ENCODE measurements at regions not wholly inside any gene's neighbourhood (a gene's known extent, or its start where the extent isn't known, plus 50 kb on each side); places are given as distances from the start of the nearest gene placed in this dataset.

DNA sequence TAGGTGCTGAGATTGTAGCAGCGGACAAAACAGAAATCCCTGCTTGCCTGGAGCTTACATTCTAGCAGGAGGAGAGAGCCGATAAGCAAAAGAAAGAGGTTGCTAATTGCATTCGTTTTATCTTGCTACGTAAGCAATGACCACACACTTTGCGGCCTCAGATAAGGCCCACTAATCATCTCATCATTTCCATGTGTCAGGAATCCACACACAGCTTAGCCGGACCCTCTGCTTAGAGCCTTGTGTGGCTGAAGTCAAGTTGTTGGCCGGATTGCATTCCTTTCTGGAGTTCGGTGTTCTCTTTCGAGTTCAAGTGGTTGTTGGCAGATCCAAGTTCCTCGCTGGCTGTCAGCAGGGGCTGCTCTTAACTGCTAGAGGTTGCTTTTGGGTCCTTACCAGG lies 101.6 kb downstream of the CHST1 start:
- no peak for DNase-seq
- Histone ChIP-seq H3K9ac (no peak overlapping the region), H3F3A (replicated peaks; ENCODE audit: insufficient read depth) (no peaks in the 10 kb centered on the region), H3K4me1 (ENCODE audit: control insufficient read depth in 1 of 2, insufficient read depth in 2 of 2, low read depth in 1 of 2, low read length in 1 of 2) (peaks cover 0 to 11% of the 10 kb centered on the region in 2 experiments; a peak in 1 of 4 replicates), H3K9me3 (no peaks in the 10 kb centered on the region), H2AFZ (ENCODE audit: low read depth) (no peak overlapping the region), H3K9me2 (no peaks in the 10 kb centered on the region), H4K20me1 (ENCODE audit: insufficient read depth) (no peaks in the 10 kb centered on the region), H3K4me3 (ENCODE audit: low read depth in 2 of 2, low read length in 1 of 2) (no peak overlapping the region), H3K36me3 (replicated peaks in 1 of 2; ENCODE audit: control insufficient read depth in 1 of 2, insufficient read depth in 2 of 2, low read length in 1 of 2) (no peaks in the 10 kb centered on the region), H3K79me2 (ENCODE audit: insufficient read depth) (no peaks in the 10 kb centered on the region), H3K27me3 (ENCODE audit: insufficient read depth) (no peaks in the 10 kb centered on the region; the same call in 1 of the 2 replicates), H3K27ac (ENCODE audit: low read depth in 2 of 2, low read length in 1 of 2) (no peak overlapping the region), H3K4me2 (no peak overlapping the region)
- no peak for TF ChIP-seq SIN3A (IDR thresholded peaks at IDR 0.05; ENCODE audit: borderline replicate concordance, low read depth, low read length)
- TF ChIP-seq GABPA (IDR thresholded peaks at IDR 0.05; ENCODE audit: low read depth): no peak
- no peak for TF ChIP-seq NFIC (IDR thresholded peaks at IDR 0.05; ENCODE audit: borderline replicate concordance)
- no peak for TF ChIP-seq CHD2 (IDR thresholded peaks at IDR 0.05; ENCODE audit: low read length, partially characterized antibody)
- TF ChIP-seq, protein P1, sequence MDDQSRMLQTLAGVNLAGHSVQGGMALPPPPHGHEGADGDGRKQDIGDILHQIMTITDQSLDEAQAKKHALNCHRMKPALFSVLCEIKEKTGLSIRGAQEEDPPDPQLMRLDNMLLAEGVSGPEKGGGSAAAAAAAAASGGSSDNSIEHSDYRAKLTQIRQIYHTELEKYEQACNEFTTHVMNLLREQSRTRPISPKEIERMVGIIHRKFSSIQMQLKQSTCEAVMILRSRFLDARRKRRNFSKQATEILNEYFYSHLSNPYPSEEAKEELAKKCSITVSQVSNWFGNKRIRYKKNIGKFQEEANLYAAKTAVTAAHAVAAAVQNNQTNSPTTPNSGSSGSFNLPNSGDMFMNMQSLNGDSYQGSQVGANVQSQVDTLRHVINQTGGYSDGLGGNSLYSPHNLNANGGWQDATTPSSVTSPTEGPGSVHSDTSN (IDR thresholded peaks at IDR 0.05): no peak
- TF ChIP-seq RXRA (IDR thresholded peaks at IDR 0.05; ENCODE audit: borderline replicate concordance, low read depth): no peak
- no peak for TF ChIP-seq NRF1 (IDR thresholded peaks at IDR 0.05; ENCODE audit: low read depth, low read length)
- TF ChIP-seq RFX5 (IDR thresholded peaks at IDR 0.05; ENCODE audit: low read length): no peak
- TF ChIP-seq, protein P2, sequence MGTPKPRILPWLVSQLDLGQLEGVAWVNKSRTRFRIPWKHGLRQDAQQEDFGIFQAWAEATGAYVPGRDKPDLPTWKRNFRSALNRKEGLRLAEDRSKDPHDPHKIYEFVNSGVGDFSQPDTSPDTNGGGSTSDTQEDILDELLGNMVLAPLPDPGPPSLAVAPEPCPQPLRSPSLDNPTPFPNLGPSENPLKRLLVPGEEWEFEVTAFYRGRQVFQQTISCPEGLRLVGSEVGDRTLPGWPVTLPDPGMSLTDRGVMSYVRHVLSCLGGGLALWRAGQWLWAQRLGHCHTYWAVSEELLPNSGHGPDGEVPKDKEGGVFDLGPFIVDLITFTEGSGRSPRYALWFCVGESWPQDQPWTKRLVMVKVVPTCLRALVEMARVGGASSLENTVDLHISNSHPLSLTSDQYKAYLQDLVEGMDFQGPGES (IDR thresholded peaks at IDR 0.05; ENCODE audit: low read depth, low read length): no peak
- POLR2A ChIA-PET: no interaction called here
- 53% methylated on average over 10 of the region's 10 CpGs for WGBS (ENCODE audit: low lambda C conversion rate)
- CTCF ChIA-PET: interaction anchor here (0.6 to 0.7 kb wide), 2 partner anchors 202 to 208 kb away, joined by 3 read pairs; no protein-coding TSS in a partner anchor

DNA sequence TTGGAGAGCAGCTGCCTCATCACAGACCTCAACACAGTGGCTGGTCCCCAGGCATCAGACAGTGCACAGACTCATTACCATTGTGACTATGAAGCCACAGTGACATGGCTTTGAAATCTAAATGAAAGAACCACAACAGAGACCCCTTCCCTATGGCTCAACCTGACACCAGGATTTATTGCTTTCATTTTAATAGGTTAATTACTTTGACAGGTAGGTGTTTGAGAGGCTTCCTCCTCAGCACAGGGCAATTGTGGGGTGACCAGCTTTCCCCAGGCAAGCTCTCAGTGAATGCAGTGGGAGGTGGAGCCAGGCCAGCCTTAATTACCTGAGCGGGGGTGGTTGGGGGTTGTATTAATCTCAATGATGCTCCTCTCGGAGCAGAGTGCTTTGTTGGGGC lies 102.3 kb downstream of the CHST1 start:
- Histone ChIP-seq H3K79me2 (ENCODE audit: insufficient read depth) (no peaks in the 10 kb centered on the region), H3K27ac (ENCODE audit: low read depth in 2 of 2, low read length in 1 of 2) (no peak overlapping the region), H3K9ac (no peak overlapping the region), H3F3A (replicated peaks; ENCODE audit: insufficient read depth) (no peaks in the 10 kb centered on the region), H3K4me1 (ENCODE audit: control insufficient read depth in 1 of 2, insufficient read depth in 2 of 2, low read depth in 1 of 2, low read length in 1 of 2) (peaks cover 0 to 11% of the 10 kb centered on the region in 2 experiments; a peak in 1 of 4 replicates), H3K9me3 (no peaks in the 10 kb centered on the region), H3K36me3 (replicated peaks in 1 of 2; ENCODE audit: control insufficient read depth in 1 of 2, insufficient read depth in 2 of 2, low read length in 1 of 2) (no peaks in the 10 kb centered on the region), H3K4me3 (ENCODE audit: low read depth in 2 of 2, low read length in 1 of 2) (no peak overlapping the region), H3K27me3 (ENCODE audit: insufficient read depth) (no peaks in the 10 kb centered on the region; the same call in 1 of the 2 replicates), H4K20me1 (ENCODE audit: insufficient read depth) (no peaks in the 10 kb centered on the region), H3K4me2 (no peak overlapping the region), H2AFZ (ENCODE audit: low read depth) (no peak overlapping the region), H3K9me2 (no peaks in the 10 kb centered on the region)
- POLR2A ChIA-PET: no interaction called here
- WGBS (ENCODE audit: low lambda C conversion rate): 27% methylated on average over 2 of the region's 2 CpGs
- CTCF ChIA-PET: interaction anchor here (0.7 to 3.3 kb wide), 3 partner anchors 92 to 208 kb away, joined by 3 to 10 read pairs (median 5); no protein-coding TSS in a partner anchor
- DNase-seq: no peak
- TF ChIP-seq, protein P3, sequence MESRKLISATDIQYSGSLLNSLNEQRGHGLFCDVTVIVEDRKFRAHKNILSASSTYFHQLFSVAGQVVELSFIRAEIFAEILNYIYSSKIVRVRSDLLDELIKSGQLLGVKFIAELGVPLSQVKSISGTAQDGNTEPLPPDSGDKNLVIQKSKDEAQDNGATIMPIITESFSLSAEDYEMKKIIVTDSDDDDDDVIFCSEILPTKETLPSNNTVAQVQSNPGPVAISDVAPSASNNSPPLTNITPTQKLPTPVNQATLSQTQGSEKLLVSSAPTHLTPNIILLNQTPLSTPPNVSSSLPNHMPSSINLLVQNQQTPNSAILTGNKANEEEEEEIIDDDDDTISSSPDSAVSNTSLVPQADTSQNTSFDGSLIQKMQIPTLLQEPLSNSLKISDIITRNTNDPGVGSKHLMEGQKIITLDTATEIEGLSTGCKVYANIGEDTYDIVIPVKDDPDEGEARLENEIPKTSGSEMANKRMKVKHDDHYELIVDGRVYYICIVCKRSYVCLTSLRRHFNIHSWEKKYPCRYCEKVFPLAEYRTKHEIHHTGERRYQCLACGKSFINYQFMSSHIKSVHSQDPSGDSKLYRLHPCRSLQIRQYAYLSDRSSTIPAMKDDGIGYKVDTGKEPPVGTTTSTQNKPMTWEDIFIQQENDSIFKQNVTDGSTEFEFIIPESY (IDR thresholded peaks at IDR 0.05; ENCODE audit: borderline replicate concordance, low read depth): no peak
- TF ChIP-seq, protein P4, sequence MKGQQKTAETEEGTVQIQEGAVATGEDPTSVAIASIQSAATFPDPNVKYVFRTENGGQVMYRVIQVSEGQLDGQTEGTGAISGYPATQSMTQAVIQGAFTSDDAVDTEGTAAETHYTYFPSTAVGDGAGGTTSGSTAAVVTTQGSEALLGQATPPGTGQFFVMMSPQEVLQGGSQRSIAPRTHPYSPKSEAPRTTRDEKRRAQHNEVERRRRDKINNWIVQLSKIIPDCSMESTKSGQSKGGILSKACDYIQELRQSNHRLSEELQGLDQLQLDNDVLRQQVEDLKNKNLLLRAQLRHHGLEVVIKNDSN (IDR thresholded peaks at IDR 0.05; ENCODE audit: borderline replicate concordance, low read depth): no peak
- TF ChIP-seq ELF1 (IDR thresholded peaks at IDR 0.05): no peak
- no peak for TF ChIP-seq FOXJ3 (CRISPR knock-in tag; IDR thresholded peaks at IDR 0.05)
- TF ChIP-seq RXRA (IDR thresholded peaks at IDR 0.05; ENCODE audit: borderline replicate concordance, low read depth): no peak
- TF ChIP-seq RFX5 (IDR thresholded peaks at IDR 0.05; ENCODE audit: low read length): no peak
- TF ChIP-seq NRF1 (IDR thresholded peaks at IDR 0.05; ENCODE audit: low read depth, low read length): no peak
- TF ChIP-seq RCOR1 (IDR thresholded peaks at IDR 0.05; ENCODE audit: low read length): no peak
- TF ChIP-seq RAD21 (IDR thresholded peaks at IDR 0.05; ENCODE audit: low read length): no peak
- TF ChIP-seq, protein P1 (IDR thresholded peaks at IDR 0.05): no peak
- no peak for TF ChIP-seq TEAD4 (IDR thresholded peaks at IDR 0.05; ENCODE audit: borderline replicate concordance, insufficient read depth)
- TF ChIP-seq, protein P5, sequence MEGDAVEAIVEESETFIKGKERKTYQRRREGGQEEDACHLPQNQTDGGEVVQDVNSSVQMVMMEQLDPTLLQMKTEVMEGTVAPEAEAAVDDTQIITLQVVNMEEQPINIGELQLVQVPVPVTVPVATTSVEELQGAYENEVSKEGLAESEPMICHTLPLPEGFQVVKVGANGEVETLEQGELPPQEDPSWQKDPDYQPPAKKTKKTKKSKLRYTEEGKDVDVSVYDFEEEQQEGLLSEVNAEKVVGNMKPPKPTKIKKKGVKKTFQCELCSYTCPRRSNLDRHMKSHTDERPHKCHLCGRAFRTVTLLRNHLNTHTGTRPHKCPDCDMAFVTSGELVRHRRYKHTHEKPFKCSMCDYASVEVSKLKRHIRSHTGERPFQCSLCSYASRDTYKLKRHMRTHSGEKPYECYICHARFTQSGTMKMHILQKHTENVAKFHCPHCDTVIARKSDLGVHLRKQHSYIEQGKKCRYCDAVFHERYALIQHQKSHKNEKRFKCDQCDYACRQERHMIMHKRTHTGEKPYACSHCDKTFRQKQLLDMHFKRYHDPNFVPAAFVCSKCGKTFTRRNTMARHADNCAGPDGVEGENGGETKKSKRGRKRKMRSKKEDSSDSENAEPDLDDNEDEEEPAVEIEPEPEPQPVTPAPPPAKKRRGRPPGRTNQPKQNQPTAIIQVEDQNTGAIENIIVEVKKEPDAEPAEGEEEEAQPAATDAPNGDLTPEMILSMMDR (IDR thresholded peaks at IDR 0.05): no peak
- no peak for TF ChIP-seq POLR2AphosphoS5 (IDR thresholded peaks at IDR 0.05; ENCODE audit: low read depth, low read length)
